H9 (cell line): ENCODE measurements at regions not wholly inside any gene's neighbourhood (a gene's known extent, or its start where the extent isn't known, plus 50 kb on each side); places are given as distances from the start of the nearest gene placed in this dataset.

Source experiments
- DNase-seq: peaks from one replicate; pipeline ENCODE4 v3.0.0-alpha.2; 2017
- H2AFZ ChIP-seq: one replicate; pipeline ENCODE4 v1.6.1; 2013; ENCODE audit warnings: mild to moderate bottlenecking, low read length, control low read depth, moderate library complexity
- H2AK5ac ChIP-seq: 2 replicates; pipeline ENCODE4 v1.6.1; 2013; ENCODE audit warnings: low read length, control low read depth, mixed read lengths; ENCODE audit not compliant: insufficient read length
- H2BK120ac ChIP-seq: one replicate; pipeline ENCODE4 v1.6.1; 2013; ENCODE audit warnings: low read depth, mild to moderate bottlenecking, low read length, control low read depth, inconsistent platforms; ENCODE audit not compliant: poor library complexity, severe bottlenecking
- H2BK12ac ChIP-seq: 2 replicates; pipeline ENCODE4 v1.6.1; 2013; ENCODE audit warnings: low read length, control low read depth, mixed read lengths, low read depth; ENCODE audit not compliant: insufficient read length
- H2BK15ac ChIP-seq: 2 replicates; pipeline ENCODE4 v1.6.1; 2013; ENCODE audit warnings: low read depth, low read length, control low read depth
- H2BK20ac ChIP-seq: one replicate; pipeline ENCODE4 v1.6.1; 2013; ENCODE audit warnings: low read depth, mild to moderate bottlenecking, low read length, control low read depth, inconsistent platforms; ENCODE audit not compliant: poor library complexity, severe bottlenecking
- H2BK5ac ChIP-seq: 2 replicates; pipeline ENCODE4 v1.6.1; 2013; ENCODE audit warnings: low read length, control low read depth, mixed read lengths; ENCODE audit not compliant: insufficient read length
- H3K14ac ChIP-seq: 2 replicates; pipeline ENCODE4 v1.6.1; 2013; ENCODE audit warnings: low read length, control low read depth; ENCODE audit not compliant: insufficient read depth
- H3K18ac ChIP-seq: 2 replicates; pipeline ENCODE4 v1.6.1; 2013; ENCODE audit warnings: low read depth, mild to moderate bottlenecking, mixed read lengths, low read length, control low read depth; ENCODE audit not compliant: insufficient read length
- H3K23ac ChIP-seq: 2 replicates; pipeline ENCODE4 v1.6.1; 2013; ENCODE audit warnings: low read length, control low read depth, mixed read lengths, low read depth; ENCODE audit not compliant: insufficient read length
- H3K23me2 ChIP-seq: 2 replicates; pipeline ENCODE4 v1.6.1; 2013; ENCODE audit warnings: low read depth, mild to moderate bottlenecking, mixed read lengths, low read length, control low read depth; ENCODE audit not compliant: insufficient read length, poor library complexity, severe bottlenecking
- H3K27ac ChIP-seq: 2 replicates; pipeline ENCODE4 v1.5.1; 2013; ENCODE audit warnings: low read length, control low read depth, mixed read lengths, low read depth; ENCODE audit not compliant: insufficient read length
- H3K27me3 ChIP-seq: 2 replicates; pipeline ENCODE4 v1.6.1; 2013; ENCODE audit warnings: low read length, control low read depth, inconsistent platforms; ENCODE audit not compliant: insufficient read depth
- H3K4ac ChIP-seq: 2 replicates; pipeline ENCODE4 v1.6.1; 2013; ENCODE audit warnings: low read depth, mild to moderate bottlenecking, control low read depth, inconsistent platforms, low read length, moderate library complexity
- H3K4me1 ChIP-seq: 2 replicates; pipeline ENCODE4 v1.6.1; 2013; ENCODE audit warnings: low read length, control low read depth, inconsistent platforms; ENCODE audit not compliant: insufficient read depth
- H3K4me2 ChIP-seq: 2 replicates; pipeline ENCODE4 v1.6.1; 2013; ENCODE audit warnings: low read length, control low read depth, mixed read lengths; ENCODE audit not compliant: insufficient read length, insufficient read depth
- H3K56ac ChIP-seq: 2 replicates; pipeline ENCODE4 v1.6.1; 2013; ENCODE audit warnings: low read depth, mild to moderate bottlenecking, mixed read lengths, low read length, control low read depth; ENCODE audit not compliant: insufficient read length
- H3K79me1 ChIP-seq: 2 replicates; pipeline ENCODE4 v1.6.1; 2013; ENCODE audit warnings: low read depth, mild to moderate bottlenecking, moderate library complexity, low read length, control low read depth, inconsistent platforms; ENCODE audit not compliant: insufficient read depth, poor library complexity, severe bottlenecking
- H3K79me2 ChIP-seq: 2 replicates; pipeline ENCODE4 v1.6.1; 2013; ENCODE audit warnings: low read length, control low read depth, inconsistent platforms; ENCODE audit not compliant: insufficient read depth
- H3K9ac ChIP-seq: 2 replicates; pipeline ENCODE4 v1.6.1; 2013; ENCODE audit warnings: low read length, control low read depth, mixed read lengths; ENCODE audit not compliant: insufficient read length; ENCODE audit errors: extremely low read depth
- H3K9me3 ChIP-seq: one replicate; pipeline ENCODE4 v1.6.1; 2013; ENCODE audit warnings: low read depth, low read length, inconsistent platforms; ENCODE audit not compliant: control insufficient read depth
- H3T11ph ChIP-seq: one replicate; pipeline ENCODE4 v1.6.1; 2013; ENCODE audit warnings: mild to moderate bottlenecking, low read length, control low read depth, inconsistent platforms
- H4K20me1 ChIP-seq: one replicate; pipeline ENCODE4 v1.6.1; 2013; ENCODE audit not compliant: control insufficient read depth, insufficient read length, insufficient read depth
- H4K5ac ChIP-seq: 2 replicates; pipeline ENCODE4 v1.6.1; 2013; ENCODE audit warnings: low read depth, mild to moderate bottlenecking, mixed read lengths, low read length, control low read depth; ENCODE audit not compliant: insufficient read length
- H4K8ac ChIP-seq: replicated peaks from 2 replicates; pipeline ENCODE4 v1.6.1; 2013; ENCODE audit warnings: low read length, control low read depth, mixed read lengths, low read depth; ENCODE audit not compliant: insufficient read length
- H4K91ac ChIP-seq: 2 replicates; pipeline ENCODE4 v1.6.1; 2013; ENCODE audit warnings: low read depth, mild to moderate bottlenecking, moderate library complexity, mixed read lengths, low read length, control low read depth; ENCODE audit not compliant: insufficient read length
- H3K27ac Mint-ChIP-seq, 3 experiments: 2 replicates in 2 of 3; 3 replicates in 1 of 3; pipeline ENCODE4 v1.8.0; 2020 to 2021; ENCODE audit warnings: mixed read lengths in 3 of 3, mild to moderate bottlenecking in 1 of 3, moderate library complexity in 1 of 3
- H3K27me3 Mint-ChIP-seq: 2 replicates; pipeline ENCODE4 v1.8.0; 2021; ENCODE audit warnings: low read depth, mild to moderate bottlenecking, moderate library complexity, mixed read lengths
- H3K36me3 Mint-ChIP-seq, 3 experiments: 2 replicates in 2 of 3; 3 replicates in 1 of 3; pipeline ENCODE4 v1.8.0; 2020 to 2021; ENCODE audit warnings: low read depth in 3 of 3, mixed read lengths in 3 of 3; ENCODE audit not compliant: insufficient read depth in 1 of 3
- H3K4me1 Mint-ChIP-seq, 2 experiments: 2 replicates each; pipeline ENCODE4 v1.8.0; 2020; ENCODE audit warnings: mixed read lengths in 2 of 2
- H3K4me3 Mint-ChIP-seq, 2 experiments: 2 replicates in 1 of 2; 3 replicates in 1 of 2; pipeline ENCODE4 v1.8.0; 2020 to 2021; ENCODE audit warnings: mild to moderate bottlenecking in 2 of 2, mixed read lengths in 2 of 2, moderate library complexity in 1 of 2
- H3K9me3 Mint-ChIP-seq, 2 experiments: 2 replicates in 1 of 2; 3 replicates in 1 of 2; pipeline ENCODE4 v1.8.0; 2020; ENCODE audit warnings: mild to moderate bottlenecking in 2 of 2, mixed read lengths in 2 of 2, moderate library complexity in 1 of 2
- CTCF ChIP-seq: fragments of 200-600 bp; sonication (generic); conservative IDR thresholded peaks from 3 replicates; pipeline ENCODE4 v1.8.0; 2021; ENCODE audit warnings: antibody characterized with exemption, mild to moderate bottlenecking
- WGBS: extraction: QIAGEN DNeasy Blood & Tissue Kit; methylation state at CpG from one replicate; pipeline ENCODE4 v1.1.7; 2013; ENCODE audit warnings: missing lambda C conversion rate, low lambda C conversion rate, mixed read lengths; ENCODE audit not compliant: insufficient read length; ENCODE audit errors: extremely low coverage; 5-methylcytosine and 5-hydroxymethylcytosine counted together

- WGBS, result no CpG with 5 or more reads among the region's 3 CpGs
- TF ChIP-seq CTCF, result no peak
These were observed 60.8 kb upstream of the IPO5 start for GRCh38 chr13:97892717-97893116.

More at GRCh38 chr13:97892717-97893116, 60.8 kb upstream of the IPO5 start:
- Histone ChIP-seq H4K91ac (no peak overlapping the region), H3K27me3 (no peaks in the 10 kb centered on the region), H3K23me2 (no peaks in the 10 kb centered on the region), H2BK120ac (no peak overlapping the region), H3K79me2 (no peaks in the 10 kb centered on the region), H3K9me3 (no peaks in the 10 kb centered on the region), H3K23ac (no peak overlapping the region), H3K18ac (no peak overlapping the region), H3K79me1 (no peaks in the 10 kb centered on the region), H3K27ac (no peak overlapping the region), H2AK5ac (no peak overlapping the region), H2BK15ac (no peak overlapping the region), H4K5ac (no peak overlapping the region), H4K20me1 (no peaks in the 10 kb centered on the region), H3K4me1 (no peaks in the 10 kb centered on the region), H4K8ac (no peak overlapping the region), H3T11ph (no peak overlapping the region), H2AFZ (no peak overlapping the region), H2BK5ac (no peak overlapping the region), H2BK12ac (no peak overlapping the region), H3K9ac (no peak overlapping the region), H3K4me2 (no peak overlapping the region), H3K56ac (no peak overlapping the region), H3K14ac (no peak overlapping the region), H2BK20ac (no peak overlapping the region), H3K4ac (no peak overlapping the region)
- H3K36me3 Mint-ChIP-seq, result peaks cover 0 to 7% (median 0%) of the 10 kb centered on the region in 3 experiments; a peak in 2 of 7 replicates
- H3K4me3 Mint-ChIP-seq, result no peak overlapping the region
- H3K27me3 Mint-ChIP-seq, result no peaks in the 10 kb centered on the region
- no peak overlapping the region for H3K27ac Mint-ChIP-seq
- no peak for DNase-seq
- H3K9me3 Mint-ChIP-seq, result peaks cover 10 to 15% of the 10 kb centered on the region in 2 experiments
- H3K4me1 Mint-ChIP-seq, result no peaks in the 10 kb centered on the region
